GM10248 (cell line): ENCODE measurements at regions not wholly inside any gene's neighbourhood (a gene's known extent, or its start where the extent isn't known, plus 50 kb on each side); places are given as distances from the start of the nearest gene placed in this dataset.

Experiments
- CTCF ChIA-PET: fragments of 300-600 bp; sonication (Branson Sonifier 250); formaldehyde crosslinking; extraction: SDS; loops from one replicate; lab custom pipeline; 2021; ENCODE audit warnings: antibody characterized with exemption; lab: Yijun Ruan, JAX
- POLR2A ChIA-PET: fragments of 350-650 bp; sonication (Branson Sonifier 250); formaldehyde crosslinking; extraction: SDS; loops from one replicate; lab custom pipeline; 2020; ENCODE audit warnings: antibody characterized with exemption; lab: Yijun Ruan, JAX
- DNase-seq: peaks from one replicate; pipeline ENCODE4 v3.0.0; 2012; ENCODE audit errors: extremely low spot score
- CTCF ChIP-seq: IDR thresholded peaks from 2 replicates; pipeline ENCODE4 v1.5.1; 2012; ENCODE audit warnings: mild to moderate bottlenecking, low read depth; ENCODE audit errors: extremely low read depth, missing control alignments, control extremely low read depth

DNA sequence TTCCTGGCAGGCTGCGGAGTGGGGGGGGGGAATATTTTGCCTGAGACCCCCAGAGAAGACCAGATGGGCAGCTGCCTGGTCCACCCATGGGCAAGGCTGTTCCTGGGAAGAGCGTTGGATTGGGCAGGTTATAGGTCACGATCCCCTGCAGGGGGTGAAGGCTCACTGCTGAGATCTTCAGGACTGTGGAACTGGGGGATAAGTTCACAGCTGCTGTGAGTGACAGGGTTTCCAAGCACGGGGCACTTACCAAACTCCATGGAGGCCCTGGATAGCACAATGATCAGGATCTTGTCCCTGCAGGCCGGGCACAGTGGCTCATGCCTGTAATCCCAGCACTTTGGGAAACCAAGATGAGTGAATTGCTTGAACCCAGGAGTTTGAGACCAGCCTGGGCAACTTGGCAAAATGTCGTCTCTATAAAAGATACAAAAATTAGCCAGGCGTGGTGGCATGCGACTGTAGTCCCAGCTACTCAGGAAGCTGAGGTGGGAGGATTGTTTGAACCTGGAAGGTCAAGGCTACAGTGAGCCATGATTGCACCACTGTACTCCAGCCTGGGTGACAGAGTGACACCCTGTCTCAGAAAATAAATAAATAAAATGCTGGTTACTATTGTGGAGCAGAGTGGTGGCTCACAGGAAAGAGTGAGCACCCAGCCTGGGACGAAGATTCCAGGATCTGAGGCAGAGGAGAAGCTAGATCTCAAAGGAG, 68.0 kb upstream of the HELT start:
- no peak for TF ChIP-seq CTCF
- POLR2A ChIA-PET = no interaction called here
- no peak for DNase-seq
- CTCF ChIA-PET = no interaction called here

DNA sequence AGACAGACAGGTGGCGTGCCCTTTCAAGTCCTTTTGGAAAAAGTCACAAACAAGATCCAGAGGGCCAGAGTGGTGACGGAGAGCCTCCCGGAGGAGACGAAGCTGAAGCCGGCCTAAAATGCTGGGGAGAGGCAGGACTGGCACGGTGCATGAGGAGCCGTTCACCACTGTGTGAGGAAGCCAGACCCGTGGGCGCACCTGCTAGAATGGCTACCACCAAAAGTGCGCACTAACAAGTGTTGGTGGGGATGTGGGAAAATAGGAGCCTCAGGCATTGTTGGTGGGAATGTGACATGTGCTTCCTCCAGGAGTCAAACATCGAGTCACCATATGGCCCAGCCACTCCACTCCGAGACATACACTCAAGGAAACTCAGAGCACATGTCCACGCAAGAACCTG, 67.4 kb upstream of the HELT start:
- POLR2A ChIA-PET = no interaction called here
- DNase-seq = no peak
- CTCF ChIA-PET = no interaction called here
- TF ChIP-seq CTCF = no peak

DNA sequence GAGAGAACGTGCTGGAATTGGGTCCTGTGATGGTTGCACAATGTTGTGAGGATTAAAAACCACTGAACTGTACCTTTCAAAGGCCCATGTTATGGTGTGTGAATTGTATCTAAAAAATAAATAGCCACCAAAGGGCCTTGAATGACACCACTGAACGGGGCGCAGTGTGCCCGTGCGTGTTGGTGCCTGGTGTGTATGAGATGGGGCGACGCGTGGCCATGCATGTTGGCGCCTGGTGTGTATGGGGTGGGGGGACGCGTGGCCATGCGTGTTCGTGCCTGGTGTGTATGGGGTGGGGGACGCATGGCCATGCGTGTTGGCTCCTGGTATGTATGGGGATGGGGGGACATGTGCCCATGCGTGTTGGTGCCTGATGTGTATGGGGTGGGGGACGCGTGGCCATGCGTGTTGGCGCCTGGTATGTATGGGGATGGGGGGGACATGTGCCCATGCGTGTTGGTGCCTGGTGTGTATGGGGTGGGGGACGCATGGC, 66.6 kb upstream of the HELT start:
- DNase-seq = no peak
- TF ChIP-seq CTCF = no peak
- POLR2A ChIA-PET = no interaction called here
- CTCF ChIA-PET = no interaction called here

DNA sequence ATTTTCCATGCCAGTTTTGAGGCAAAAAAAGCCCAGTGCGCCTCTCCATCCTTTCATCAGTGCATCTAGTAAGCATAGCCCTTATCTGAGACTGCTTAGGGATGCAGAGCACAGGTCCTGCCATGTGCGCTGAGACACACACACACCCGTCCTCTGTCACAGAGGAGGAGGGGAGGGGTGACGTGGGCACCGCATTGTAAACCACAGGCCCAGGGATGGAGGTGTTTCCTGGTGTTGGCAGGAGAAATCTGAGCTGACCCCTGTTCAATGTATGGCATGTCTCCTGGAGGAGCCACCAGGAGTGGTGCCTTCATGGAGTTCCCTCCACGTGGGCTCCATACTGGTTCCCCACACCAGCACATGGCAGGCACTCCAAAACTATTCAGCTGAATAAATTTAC, 65.8 kb upstream of the HELT start:
- no peak for TF ChIP-seq CTCF
- ChIA-PET CTCF (no interaction called here), POLR2A (no interaction called here)
- no peak for DNase-seq

DNA sequence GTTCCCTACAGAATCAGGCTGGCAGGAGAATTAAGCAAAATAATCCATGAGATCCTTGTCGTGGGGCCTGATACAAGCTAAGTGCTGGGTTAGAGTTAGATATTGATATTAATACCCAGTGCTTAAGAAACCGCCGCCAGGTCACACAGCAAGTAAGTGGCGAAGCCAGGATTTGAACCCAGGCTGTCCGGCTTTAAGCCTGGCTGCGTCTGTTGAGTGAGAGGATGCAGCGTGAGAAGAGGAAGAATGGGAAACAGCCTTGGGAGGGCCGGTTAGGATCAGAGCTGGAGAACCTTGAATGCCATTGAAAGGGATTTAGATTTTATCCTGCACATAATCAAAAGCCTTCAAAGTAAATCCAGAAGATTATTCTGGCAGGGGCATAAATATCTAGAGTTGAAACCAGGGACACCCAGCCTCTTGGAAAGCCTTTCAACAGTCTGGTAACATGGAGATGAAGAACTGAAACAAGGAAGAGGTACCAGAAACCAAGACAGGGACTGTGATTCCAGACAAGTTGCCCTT, 64.8 kb upstream of the HELT start:
- POLR2A ChIA-PET = no interaction called here
- CTCF ChIA-PET = interaction anchor here (1.0 kb wide), 1 partner anchor 47 kb away, joined by 3 read pairs; no protein-coding TSS in a partner anchor

GRCh38 chr4:184953971-184954370, 64.3 kb upstream of the HELT start:
- ChIA-PET CTCF (interaction anchor here (1.0 kb wide), 1 partner anchor 48 kb away, joined by 3 read pairs; no protein-coding TSS in a partner anchor), POLR2A (no interaction called here)
- no peak for DNase-seq
- TF ChIP-seq CTCF = no peak

More for the DNA sequence above, 64.8 kb upstream of the HELT start:
- TF ChIP-seq CTCF = no peak
- no peak for DNase-seq

DNA sequence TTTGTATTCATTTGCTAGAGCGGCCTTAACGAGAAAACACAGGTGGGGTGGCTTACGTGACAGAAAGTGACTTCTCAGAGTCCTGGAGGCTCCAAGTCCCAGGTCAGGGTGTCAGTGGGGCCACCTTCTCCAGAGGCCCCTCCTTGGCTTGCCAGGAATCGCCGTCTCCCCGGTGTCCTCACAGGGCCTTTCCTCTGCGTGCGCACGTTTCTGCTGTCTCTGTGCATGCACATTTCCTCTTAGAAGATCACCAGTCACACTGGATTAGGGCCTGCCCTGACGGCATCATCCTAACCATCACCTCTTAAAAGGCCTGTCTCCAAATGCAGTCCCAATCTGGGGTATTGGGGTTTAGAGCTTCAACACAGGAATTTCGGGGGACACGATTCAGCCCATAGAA, 63.8 kb upstream of the HELT start:
- POLR2A ChIA-PET = no interaction called here

More for the DNA sequence above, 63.8 kb upstream of the HELT start:
- DNase-seq = no peak
- no peak for TF ChIP-seq CTCF
- CTCF ChIA-PET = no interaction called here
